NCI-H2196 treated with DMSO at 0.1 percent for 48 hours (cell line): ENCODE measurements at regions not wholly inside any gene's neighbourhood (a gene's known extent, or its start where the extent isn't known, plus 50 kb on each side); places are given as distances from the start of the nearest gene placed in this dataset.
"Not testable (repeated sequence)": the region's sequence is repeated elsewhere in the genome, so short reads cannot be mapped to it uniquely, and the experiment has no call there.

ENCODE experiments used
- DNase-seq: peaks from one replicate; lab custom pipeline; 2025; ENCODE audit not compliant: unreplicated experiment; lab: John Stamatoyannopoulos, UW

DNA sequence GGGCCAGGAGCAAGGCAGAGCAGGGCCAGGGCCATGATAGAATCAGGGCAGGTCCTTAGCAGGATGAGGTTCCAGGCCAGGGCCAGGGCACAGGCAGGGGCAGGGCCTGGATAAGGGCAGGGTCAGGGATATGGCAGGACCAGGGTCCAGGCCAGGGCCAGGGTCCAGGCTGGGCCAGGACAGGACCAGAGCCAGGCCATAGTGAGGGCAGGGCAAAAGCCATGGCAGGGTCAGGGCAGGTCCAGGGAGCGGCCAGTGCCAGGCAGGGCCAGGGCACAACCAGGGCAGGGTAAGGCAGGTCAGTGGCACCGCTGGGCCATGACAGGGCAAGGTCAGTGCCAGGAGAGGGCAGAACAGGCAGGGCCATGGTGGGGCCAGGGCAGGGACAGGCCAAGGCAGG is 152.2 kb downstream of the LIPI start:
- DNase-seq = no peak

DNA sequence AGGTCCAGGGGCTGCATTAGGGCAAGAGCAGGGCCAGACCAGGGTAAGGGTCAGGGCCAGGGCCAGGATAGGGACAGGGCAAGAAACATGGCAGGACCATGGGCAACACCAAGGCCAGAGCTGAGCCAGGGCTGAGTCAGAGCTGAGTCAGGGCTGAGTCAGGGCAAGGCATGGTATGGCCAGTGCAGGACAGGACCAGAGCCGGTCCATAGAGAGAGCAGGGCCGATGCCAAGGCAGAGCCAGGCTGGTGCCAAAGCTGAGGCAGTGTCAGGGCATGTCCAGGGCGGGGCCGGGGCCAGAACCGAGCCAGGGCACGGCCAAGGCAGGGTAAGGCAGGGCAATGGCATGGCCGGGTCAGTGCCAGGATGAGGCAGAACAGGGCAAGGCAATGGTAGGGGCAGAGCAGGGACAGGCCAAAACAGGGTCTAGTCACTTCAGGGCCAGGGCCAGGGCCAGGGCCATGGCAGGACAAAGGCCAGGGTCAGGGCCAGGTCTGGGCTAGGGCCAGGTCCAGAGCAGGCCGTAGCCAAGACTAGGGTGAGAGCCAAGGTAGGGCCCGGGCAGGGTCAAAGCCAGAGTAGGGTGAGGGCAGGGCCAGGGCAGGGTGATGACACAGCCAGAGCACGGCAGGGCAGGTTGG is 152.8 kb downstream of the LIPI start:
- not testable (repeated sequence) for DNase-seq

DNA sequence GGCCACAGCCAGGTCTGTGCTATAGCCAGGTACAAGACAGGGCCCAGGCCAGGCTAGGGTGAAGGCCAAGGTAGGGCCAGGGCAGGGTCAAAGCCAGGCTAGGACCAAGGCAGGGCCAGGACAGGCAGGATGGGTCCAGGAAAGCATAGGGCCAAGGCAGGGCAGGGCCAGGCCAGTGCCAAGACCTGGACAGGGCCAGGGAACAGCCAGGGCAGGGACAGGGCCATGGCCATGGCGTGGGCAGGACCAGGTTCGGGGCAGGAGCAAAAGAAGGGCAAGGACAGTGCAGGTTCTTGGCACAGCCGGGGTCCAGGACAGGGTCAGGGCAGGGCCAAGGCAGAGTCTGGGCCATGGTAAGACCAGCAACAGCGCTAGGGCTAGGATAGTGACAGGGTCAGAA is 153.4 kb downstream of the LIPI start:
- no peak for DNase-seq

DNA sequence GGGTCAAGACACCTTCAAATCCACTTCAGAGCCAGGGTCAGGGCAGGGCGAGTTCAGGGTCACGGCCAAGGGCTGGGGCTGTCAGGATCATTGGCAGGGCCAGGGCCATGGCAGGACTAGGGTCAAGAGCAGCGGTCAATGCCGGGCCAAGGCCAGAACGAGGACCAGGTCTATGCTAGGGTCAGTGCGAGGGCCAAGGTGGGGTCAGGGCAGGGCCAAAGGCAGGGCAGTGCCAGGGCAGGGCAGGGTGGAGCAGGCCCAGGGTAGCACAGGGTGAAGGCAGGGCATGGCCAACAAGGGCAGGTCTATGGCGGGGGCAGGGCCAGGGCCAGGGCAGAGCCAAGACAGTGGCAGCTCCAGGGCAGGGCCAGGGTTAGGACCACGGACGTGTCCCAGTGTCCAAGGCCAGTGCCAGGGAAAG is 154.0 kb downstream of the LIPI start:
- no peak for DNase-seq

DNA sequence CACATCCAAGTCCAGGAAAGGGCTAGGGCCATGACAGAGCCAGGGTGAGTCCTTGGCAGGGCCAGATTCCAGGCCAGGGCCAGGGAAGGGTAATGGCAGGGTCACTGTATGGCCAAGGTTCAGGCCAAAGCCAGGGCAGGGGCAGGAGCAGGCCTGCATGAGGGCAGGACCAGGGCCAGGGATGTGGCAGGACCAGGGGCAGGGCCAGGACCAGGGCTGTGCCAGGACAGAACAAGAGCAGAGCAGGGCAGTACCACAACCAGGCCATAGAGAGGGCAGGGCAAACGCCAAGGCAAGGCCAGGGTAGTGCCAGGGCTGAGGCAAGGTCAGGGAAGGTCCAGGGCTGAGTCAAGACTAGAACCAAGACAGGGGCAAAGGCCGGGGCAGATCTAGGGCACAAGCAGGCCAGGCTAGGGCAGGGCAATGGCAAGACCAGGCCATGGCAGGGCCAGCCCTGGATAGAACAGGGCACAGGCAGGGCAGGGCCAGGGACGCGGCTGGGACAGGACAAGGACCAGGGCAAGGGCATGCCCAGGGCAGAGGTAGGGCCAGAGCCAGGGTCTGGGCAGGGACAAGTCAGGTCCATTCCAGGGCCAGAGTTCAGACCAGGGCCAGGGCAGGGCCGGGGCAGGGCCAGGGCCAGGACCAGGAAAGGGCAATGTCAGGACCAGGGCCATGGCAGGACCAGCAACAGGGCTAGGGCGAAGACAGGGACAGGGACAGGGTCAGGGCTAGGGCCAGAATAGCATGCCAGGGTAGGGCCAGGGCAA is 154.8 kb downstream of the LIPI start:
- DNase-seq = not testable (repeated sequence)

DNA sequence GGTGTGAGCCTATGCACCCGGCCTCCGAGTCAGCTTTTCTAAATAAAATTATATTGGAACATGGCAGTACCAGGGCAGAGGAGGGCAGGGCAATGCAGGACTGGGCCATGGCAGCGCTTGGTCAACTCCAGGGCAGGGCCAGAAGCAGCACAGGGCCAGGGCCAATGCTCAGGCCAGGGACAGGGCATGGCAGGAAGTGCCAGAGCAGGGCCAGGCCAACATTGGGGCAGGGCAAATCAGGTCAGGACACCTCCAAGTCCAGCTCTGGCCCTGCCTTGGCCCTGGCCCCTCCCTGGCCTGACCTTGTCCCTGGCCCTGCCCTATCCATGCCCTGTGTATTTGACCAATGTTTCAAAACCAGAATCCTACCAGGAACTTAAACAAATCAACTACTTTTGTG is 156.1 kb downstream of the LIPI start:
- no peak for DNase-seq

DNA sequence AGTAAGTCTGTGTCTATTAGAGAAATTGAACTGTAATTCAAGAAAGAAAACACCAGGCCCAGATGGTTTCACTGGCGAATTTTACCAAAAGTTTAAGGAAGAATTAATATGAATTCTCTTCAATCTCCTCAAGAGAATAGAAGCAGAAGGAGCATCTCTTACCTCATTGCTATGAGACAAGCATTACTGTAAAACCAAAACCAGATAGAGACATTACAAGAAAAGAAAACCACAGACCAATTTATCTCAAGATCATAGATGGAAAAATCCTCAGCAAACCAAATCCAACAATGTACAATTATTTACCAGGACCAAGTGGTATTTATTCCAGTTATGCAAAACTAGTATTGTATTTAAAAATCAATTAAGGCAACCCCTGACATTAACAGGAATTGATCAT is 160.6 kb downstream of the LIPI start:
- no peak for DNase-seq

DNA sequence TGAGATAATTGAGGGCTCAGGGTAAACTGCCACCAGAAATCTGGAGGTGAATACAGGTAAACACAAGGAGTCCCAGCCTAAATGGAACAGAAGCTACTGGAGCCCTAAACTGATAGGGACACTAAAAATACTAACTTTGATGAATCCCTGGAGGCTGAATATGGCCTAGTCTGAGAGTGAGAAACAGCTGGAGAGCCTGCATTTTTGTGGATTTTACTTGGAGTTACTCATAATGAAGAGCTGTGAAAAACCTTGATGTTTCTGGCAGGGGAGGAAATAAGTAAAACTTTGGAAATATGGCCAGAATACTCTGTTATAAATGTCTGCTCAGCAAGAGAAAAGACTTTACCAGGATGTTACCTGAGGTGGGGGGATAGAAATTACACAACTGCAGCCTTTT is 164.4 kb downstream of the LIPI start:
- no peak for DNase-seq

DNA sequence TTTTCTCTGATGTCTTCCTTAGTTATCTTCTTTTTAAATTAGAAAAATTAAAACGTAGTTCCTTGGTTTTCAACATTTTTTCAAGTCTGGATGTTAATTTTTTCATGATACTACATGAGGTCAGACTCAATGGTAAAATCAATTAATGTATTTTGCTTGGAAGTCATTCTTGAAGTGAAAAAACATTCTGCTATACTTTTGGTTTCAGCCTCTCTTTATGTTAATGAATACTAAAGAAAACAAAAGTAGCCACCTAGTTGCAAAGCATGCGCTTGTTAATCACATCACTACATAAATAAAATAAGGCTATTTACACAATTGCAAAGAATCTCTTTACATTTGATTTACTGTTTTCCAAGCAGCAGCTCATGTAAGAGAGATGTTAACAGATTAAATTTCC is 170.4 kb downstream of the LIPI start:
- no peak for DNase-seq

DNA sequence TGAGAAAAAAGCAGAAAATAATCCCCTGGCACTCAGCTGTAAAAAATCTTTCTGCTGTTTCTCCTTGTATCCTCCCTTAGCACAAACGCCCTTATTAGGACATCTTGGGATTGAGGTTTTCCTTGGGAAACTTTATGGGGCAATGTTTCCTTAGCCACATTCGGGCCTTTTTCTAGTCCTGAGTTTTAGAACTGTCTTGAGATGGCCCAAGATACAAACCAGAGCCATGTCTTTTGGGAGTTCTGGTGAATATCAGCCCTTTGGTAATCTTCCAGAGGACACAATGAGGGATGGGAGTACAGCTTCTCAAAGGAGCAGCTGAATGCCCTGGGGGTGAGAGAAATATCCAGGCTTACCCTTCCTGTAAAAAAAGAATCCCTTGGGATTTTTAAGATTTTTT is 182.1 kb downstream of the LIPI start:
- not testable (repeated sequence) for DNase-seq

DNA sequence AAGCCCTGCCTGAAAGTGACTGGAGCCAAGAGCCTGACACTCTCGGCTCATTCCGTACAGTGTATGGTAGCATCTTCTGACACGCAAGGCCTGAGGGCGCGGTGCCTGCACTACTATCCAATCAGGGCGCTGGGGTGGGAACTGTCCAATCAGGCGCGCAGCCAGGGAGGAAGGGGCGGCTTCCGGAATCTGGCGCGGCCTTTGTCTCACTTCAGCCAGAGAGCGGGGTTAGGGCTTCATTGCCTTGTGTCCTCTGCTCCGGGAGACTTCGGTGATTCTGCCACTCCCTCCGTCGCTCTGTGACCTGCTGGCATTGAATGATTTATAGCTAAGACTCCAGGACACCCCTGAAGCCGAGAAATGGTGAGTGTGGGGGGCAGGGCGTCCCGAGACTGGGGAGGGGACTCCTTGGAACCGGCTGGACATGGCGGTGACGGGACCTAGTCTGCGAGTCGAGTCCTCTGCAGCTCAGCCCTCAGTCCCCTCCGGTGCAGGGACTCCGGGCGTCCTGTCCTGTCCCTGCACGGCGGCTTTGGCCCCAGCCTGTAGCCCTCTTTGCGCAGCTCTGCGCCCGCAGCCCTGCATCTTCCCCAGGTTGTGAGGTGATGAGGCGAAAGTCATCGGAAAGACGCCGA is 183.4 kb downstream of the LIPI start:
- peak; percentile 70 for DNase-seq

DNA sequence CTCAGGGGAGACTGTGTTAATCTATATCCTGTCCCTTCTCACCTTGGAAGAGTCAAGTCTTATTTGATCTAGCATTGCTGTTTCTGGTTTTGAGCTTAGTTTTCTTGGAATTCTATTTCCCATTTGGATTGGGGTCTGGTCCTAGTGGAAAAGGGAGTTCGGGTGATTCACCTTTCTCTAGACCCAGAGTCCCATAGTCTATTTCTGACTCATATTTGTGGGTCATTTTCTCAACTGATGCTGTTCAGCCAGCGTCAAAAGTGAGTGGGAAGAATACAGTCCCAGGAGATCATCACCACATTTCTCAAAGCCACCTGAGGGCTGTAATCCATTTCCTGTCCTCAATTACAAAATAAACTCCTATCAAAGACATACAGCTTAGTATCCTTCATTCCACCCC is 190.6 kb downstream of the LIPI start:
- not testable (repeated sequence) for DNase-seq

DNA sequence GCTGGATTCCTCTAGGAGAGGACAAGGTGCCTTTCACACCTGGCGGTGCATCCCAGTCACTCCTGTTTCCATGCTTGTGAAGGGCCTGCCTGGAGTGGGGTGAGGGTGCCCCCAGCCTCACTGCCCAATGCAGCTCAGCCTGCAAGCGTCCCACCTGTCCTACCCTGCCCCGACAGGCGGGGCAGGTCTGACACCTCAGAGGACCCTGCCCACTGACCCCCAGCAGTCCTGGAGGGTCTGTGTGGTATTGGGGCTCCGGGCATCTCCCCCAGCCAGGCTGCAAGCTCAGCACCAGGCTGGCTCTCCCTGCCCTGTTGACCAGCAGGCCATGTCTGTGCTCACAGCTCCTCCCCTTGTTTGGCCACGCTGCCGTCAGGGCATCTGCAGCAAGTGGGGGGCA is 194.9 kb downstream of the LIPI start:
- not testable (repeated sequence) for DNase-seq

DNA sequence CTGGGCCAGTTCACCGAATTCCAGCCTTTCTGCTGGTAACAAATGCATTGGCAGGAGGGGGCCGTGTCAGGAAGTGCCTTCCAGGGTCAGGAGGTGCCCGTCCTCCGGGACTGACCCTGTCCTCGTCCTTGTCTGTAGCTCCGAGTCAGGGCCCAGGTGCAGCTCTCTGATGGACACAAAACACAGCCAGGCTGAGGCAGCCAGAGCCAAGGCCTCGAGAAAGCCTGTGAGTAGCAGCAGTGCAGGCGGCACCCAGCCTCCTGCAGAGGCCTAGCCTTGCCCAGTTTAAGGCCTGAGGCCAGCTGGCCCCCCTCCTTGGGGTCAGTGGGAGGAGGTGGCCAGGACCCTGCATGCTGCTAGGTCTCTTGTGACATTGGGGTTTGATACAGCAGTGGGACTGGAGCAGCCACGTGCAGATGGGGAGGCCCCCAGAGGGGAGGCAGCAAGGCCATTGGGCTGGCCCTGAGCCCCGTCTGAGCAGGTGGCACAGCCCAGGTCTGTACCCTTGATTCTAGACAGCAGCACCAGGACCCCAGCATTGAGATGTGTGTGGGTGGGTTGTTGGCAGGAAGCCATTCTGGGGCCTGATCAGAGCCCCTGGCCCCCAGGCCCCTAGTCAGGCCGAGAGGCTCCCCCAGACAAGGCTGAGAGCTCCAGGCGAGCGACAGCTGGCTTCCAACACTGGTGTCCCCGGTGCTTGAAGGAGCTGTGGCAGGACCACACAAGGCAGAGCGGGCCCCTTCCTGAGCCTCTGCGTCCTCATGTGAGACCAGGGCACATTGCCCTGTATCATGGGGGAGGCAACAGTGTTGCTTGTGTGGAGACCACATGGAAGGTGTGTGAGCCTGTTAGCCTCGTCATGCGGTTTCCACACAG is 196.9 kb downstream of the LIPI start:
- not testable (repeated sequence) for DNase-seq

DNA sequence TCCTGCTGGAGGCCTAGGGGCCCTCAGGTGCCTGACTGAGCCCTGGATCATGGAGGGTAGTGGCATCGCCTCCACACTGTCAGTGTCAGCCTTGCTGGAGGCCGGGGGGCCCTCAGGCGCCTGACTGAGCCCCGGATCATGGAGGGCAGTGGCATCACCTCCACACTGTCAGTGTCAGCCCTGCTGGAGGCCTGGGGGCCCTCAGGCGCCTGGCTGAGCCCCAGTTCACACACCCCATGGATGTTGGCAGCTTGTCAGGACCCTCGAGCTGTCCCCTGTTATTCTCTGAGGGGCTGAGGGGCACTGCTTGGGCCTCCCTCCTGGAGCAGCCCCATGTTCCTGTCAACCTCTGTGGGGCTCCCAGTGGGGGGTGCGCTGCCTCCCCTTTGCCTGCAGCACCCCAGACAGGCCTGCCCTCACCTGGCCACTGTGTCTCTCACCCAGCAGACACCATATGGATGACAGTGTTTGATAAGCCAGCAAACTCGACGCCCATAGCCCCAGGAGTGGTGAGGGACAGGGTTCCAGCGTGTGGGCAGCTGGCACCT is 197.6 kb downstream of the LIPI start:
- no peak for DNase-seq

DNA sequence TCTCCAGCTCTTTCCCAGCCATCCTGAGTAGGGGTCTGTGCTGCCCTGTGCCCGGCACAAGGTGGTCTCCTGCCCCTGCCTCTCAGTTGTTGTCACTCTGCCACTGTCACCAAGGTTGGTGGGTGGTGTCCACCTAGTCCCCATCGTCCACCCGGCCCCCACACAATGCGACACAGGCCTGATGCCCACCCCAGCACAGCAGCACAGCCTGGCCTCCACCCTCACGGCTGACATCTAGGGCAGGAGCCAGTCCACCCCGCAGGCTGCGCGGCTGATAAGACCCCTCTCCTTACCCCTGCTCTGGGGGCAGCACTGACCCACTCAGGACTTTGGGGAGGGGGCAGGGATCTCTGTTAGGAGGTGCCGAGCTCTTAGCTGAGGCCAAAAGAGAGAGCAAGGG is 198.3 kb downstream of the LIPI start:
- DNase-seq = no peak

DNA sequence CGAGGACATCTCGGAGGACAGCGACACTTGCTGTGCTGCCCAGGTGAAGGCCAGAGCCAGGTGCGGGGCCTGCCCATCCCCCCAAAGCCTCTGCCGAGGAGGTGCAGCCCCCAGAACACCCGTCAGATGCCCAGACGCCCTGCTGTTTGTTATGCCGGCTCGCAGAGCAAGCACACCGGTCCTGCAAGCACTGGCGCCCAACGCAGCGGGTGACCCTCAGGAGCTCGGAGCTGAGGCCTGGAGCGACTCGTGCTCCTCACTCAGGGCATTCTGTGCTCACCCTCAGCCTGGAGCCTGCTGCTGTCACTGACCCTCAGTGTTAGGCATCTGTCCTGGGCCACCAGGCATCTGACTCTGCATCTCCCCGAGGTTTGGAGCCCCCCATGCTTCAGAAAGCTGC is 199.0 kb downstream of the LIPI start:
- not testable (repeated sequence) for DNase-seq

DNA sequence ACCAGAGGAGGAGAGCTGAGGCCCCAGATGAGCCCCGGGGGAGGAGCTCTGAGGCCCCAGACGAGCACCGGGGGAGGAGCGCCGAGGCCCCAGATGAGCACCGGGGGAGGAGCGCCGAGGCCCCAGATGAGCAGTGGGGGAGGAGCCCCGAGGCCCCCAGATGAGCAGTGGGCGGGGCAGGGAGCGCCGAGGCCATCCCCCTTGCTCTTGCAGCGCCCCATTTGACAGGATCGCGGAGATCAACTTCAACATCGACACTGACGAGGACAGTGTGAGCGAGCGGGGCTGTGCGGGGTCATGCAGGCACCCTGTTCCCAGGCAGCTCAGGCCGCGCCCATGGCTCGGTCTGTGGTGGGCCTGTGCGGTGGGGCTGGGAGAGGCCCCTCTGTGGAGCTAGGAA is 199.6 kb downstream of the LIPI start:
- DNase-seq = not testable (repeated sequence)

DNA sequence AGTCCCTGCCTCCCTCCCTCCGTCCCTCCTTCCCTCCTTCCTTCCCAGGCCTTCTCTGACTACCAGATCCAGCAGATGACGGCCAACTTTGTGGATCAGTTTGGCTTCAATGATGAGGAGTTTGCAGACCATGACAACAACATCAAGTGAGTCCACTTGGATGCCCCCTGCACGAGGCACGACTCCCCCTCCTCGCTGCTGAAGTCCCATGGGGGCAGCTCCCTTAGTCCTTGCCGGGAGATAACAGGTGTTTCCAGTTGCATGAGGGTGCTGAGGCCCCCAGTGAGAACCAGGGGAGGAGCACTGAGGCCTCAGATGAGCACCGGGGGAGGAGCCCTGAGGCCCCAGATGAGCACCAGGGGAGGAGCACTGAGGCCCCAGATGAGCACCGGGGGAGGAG is 200.0 kb downstream of the LIPI start:
- DNase-seq = no peak

DNA sequence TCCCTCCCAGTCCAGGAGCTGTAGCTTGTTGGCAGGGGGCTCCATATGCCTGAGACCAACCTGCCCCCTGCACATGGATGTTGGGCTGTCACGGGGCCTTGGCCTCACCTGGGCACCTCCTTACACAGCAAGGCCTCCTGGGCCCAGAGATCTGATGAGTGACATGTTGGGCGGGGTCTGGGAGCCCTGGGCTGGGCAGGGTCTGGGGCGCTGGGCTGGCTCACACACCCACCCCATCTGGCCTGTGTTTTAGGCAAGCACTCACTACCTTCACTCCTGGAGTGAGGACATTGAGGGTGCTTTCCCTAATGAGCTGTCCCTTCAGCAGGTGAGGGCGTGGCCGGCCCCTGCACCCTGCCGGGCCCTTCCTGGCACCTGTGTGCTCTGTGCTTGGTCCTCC is 200.8 kb downstream of the LIPI start:
- DNase-seq = not testable (repeated sequence)
